Neural progenitor cell (in vitro differentiated cells): ENCODE measurements at regions not wholly inside any gene's neighbourhood (a gene's known extent, or its start where the extent isn't known, plus 50 kb on each side); places are given as distances from the start of the nearest gene placed in this dataset.

ENCODE experiments used
- DNase-seq: peaks from one replicate; pipeline ENCODE4 v3.0.0-alpha.2; 2016; ENCODE audit warnings: low spot score
- H2AFZ ChIP-seq: fragments of 200-600 bp; sonication (generic); replicated peaks from 2 replicates; pipeline ENCODE4 v1.6.1; 2016; ENCODE audit warnings: antibody characterized with exemption
- H3F3A ChIP-seq: fragments of 200-600 bp; sonication (generic); 2 replicates; pipeline ENCODE4 v1.6.1; 2016; ENCODE audit warnings: antibody characterized with exemption, low read depth
- H3K27ac ChIP-seq: fragments of 200-600 bp; sonication (generic); 2 replicates; pipeline ENCODE4 v1.5.1; 2016; ENCODE audit warnings: mild to moderate bottlenecking
- H3K27me3 ChIP-seq: fragments of 200-600 bp; sonication (generic); 2 replicates; pipeline ENCODE4 v1.6.1; 2016; ENCODE audit warnings: mild to moderate bottlenecking, moderate library complexity
- H3K36me3 ChIP-seq: fragments of 200-600 bp; sonication (generic); 2 replicates; pipeline ENCODE4 v1.5.1; 2016
- H3K4me1 ChIP-seq: fragments of 200-600 bp; sonication (generic); 2 replicates; pipeline ENCODE4 v1.6.1; 2016; ENCODE audit warnings: mixed run types
- H3K4me2 ChIP-seq: fragments of 200-600 bp; sonication (generic); 2 replicates; pipeline ENCODE4 v1.6.1; 2016
- H3K4me3 ChIP-seq: fragments of 200-600 bp; sonication (generic); 2 replicates; pipeline ENCODE4 v1.5.1; 2016
- H3K79me2 ChIP-seq: fragments of 200-600 bp; sonication (generic); 2 replicates; pipeline ENCODE4 v1.6.1; 2016; ENCODE audit warnings: low read depth
- H3K9ac ChIP-seq: fragments of 200-600 bp; sonication (generic); 2 replicates; pipeline ENCODE4 v1.6.1; 2016
- H3K9me3 ChIP-seq: fragments of 200-600 bp; sonication (generic); 2 replicates; pipeline ENCODE4 v1.5.1; 2016; ENCODE audit warnings: low read depth
- H4K20me1 ChIP-seq: fragments of 200-600 bp; sonication (generic); 2 replicates; pipeline ENCODE4 v1.6.1; 2016; ENCODE audit warnings: low read depth
- H3K27ac Mint-ChIP-seq: 3 replicates; pipeline ENCODE4 v1.8.0; 2021; ENCODE audit warnings: mixed read lengths
- H3K27me3 Mint-ChIP-seq: 2 replicates; pipeline ENCODE4 v1.8.0; 2022; ENCODE audit warnings: low read depth, mild to moderate bottlenecking, inconsistent platforms, moderate library complexity, mixed read lengths; ENCODE audit not compliant: insufficient read depth
- H3K36me3 Mint-ChIP-seq: 3 replicates; pipeline ENCODE4 v1.8.0; 2021; ENCODE audit warnings: mixed read lengths
- H3K4me1 Mint-ChIP-seq: 3 replicates; pipeline ENCODE4 v1.8.0; 2021; ENCODE audit warnings: mixed read lengths
- H3K4me3 Mint-ChIP-seq: 3 replicates; pipeline ENCODE4 v1.8.0; 2021; ENCODE audit warnings: mild to moderate bottlenecking, moderate library complexity, mixed read lengths
- H3K9me3 Mint-ChIP-seq: 3 replicates; pipeline ENCODE4 v1.8.0; 2020; ENCODE audit warnings: mixed read lengths
- CTCF ChIP-seq: fragments of 200-600 bp; sonication (generic); IDR thresholded peaks from 2 replicates; pipeline ENCODE4 v1.5.1; 2017; ENCODE audit warnings: antibody characterized with exemption, mild to moderate bottlenecking
- EZH2 ChIP-seq: fragments of 200-600 bp; sonication (generic); IDR thresholded peaks from 2 replicates; pipeline ENCODE4 v1.6.1; 2017; ENCODE audit warnings: antibody characterized with exemption, mild to moderate bottlenecking, moderate library complexity
- EZH2phosphoT487 ChIP-seq: fragments of 200-600 bp; sonication (generic); IDR thresholded peaks from 2 replicates; pipeline ENCODE4 v1.6.1; 2017; ENCODE audit warnings: antibody characterized with exemption

- Histone ChIP-seq H2AFZ (no peak overlapping the region), H3K27me3 (no peaks in the 10 kb centered on the region), H3F3A (no peaks in the 10 kb centered on the region), H3K9me3 (no peaks in the 10 kb centered on the region), H3K4me2 (no peak overlapping the region), H3K4me1 (no peaks in the 10 kb centered on the region), H3K4me3 (no peak overlapping the region), H3K36me3 (no peaks in the 10 kb centered on the region), H4K20me1 (no peaks in the 10 kb centered on the region), H3K9ac (no peak overlapping the region), H3K27ac (no peak overlapping the region), H3K79me2 (no peaks in the 10 kb centered on the region)
- no peak for DNase-seq
- H3K36me3 Mint-ChIP-seq, result no peaks in the 10 kb centered on the region
- peaks cover 2% of the 10 kb centered on the region for H3K9me3 Mint-ChIP-seq
- no peak for TF ChIP-seq EZH2phosphoT487
- no peak for TF ChIP-seq EZH2
- TF ChIP-seq CTCF, result no peak
- no peak overlapping the region for H3K4me3 Mint-ChIP-seq
- H3K27me3 Mint-ChIP-seq, result no peaks in the 10 kb centered on the region
- no peaks in the 10 kb centered on the region for H3K4me1 Mint-ChIP-seq
- H3K27ac Mint-ChIP-seq, result no peak overlapping the region
Observed at GRCh38 chr16:64687123-64687522, 434.7 kb downstream of the CDH11 start.

- TF ChIP-seq CTCF, result no peak
- no peak for TF ChIP-seq EZH2phosphoT487
- no peaks in the 10 kb centered on the region for H3F3A ChIP-seq
- no peak overlapping the region for H3K27ac ChIP-seq
- no peaks in the 10 kb centered on the region for H3K79me2 ChIP-seq
- H3K9ac ChIP-seq, result no peak overlapping the region
- no peaks in the 10 kb centered on the region for H3K9me3 ChIP-seq
- H3K27me3 ChIP-seq, result no peaks in the 10 kb centered on the region
- H4K20me1 ChIP-seq, result no peaks in the 10 kb centered on the region
- no peak overlapping the region for H3K4me3 ChIP-seq
- no peaks in the 10 kb centered on the region for H3K36me3 Mint-ChIP-seq
- no peak overlapping the region for H2AFZ ChIP-seq
- DNase-seq, result no peak
- H3K36me3 ChIP-seq, result no peaks in the 10 kb centered on the region
- no peak overlapping the region for H3K27ac Mint-ChIP-seq
- no peaks in the 10 kb centered on the region for H3K4me1 Mint-ChIP-seq
- H3K4me2 ChIP-seq, result no peak overlapping the region
- H3K9me3 Mint-ChIP-seq, result peaks cover 10% of the 10 kb centered on the region
- H3K27me3 Mint-ChIP-seq, result no peaks in the 10 kb centered on the region
- H3K4me3 Mint-ChIP-seq, result no peak overlapping the region
- no peaks in the 10 kb centered on the region for H3K4me1 ChIP-seq
Observed at GRCh38 chr16:64679976-64680690, 441.7 kb downstream of the CDH11 start.

- no peak overlapping the region for H2AFZ ChIP-seq
- peaks cover 2% of the 10 kb centered on the region for H3K27me3 Mint-ChIP-seq
- no peaks in the 10 kb centered on the region for H3K27me3 ChIP-seq
- H3K9me3 ChIP-seq, result no peaks in the 10 kb centered on the region
- TF ChIP-seq CTCF (no peak), EZH2phosphoT487 (no peak), EZH2 (no peak)
- H3K4me1 ChIP-seq, result no peaks in the 10 kb centered on the region
- no peak overlapping the region for H3K9ac ChIP-seq
- H3K36me3 ChIP-seq, result no peaks in the 10 kb centered on the region
- H4K20me1 ChIP-seq, result no peaks in the 10 kb centered on the region
- H3K36me3 Mint-ChIP-seq, result no peaks in the 10 kb centered on the region
- no peaks in the 10 kb centered on the region for H3K79me2 ChIP-seq
- H3K4me3 ChIP-seq, result no peak overlapping the region
- DNase-seq, result no peak
- H3K4me1 Mint-ChIP-seq, result no peaks in the 10 kb centered on the region
- H3K9me3 Mint-ChIP-seq, result no peaks in the 10 kb centered on the region
- H3F3A ChIP-seq, result no peaks in the 10 kb centered on the region
- no peak overlapping the region for H3K27ac Mint-ChIP-seq
- H3K4me2 ChIP-seq, result no peak overlapping the region
- H3K27ac ChIP-seq, result no peak overlapping the region
- H3K4me3 Mint-ChIP-seq, result no peak overlapping the region
Observed at GRCh38 chr16:64669573-64669972, 452.3 kb downstream of the CDH11 start.
